ENCODE measurements at regions not wholly inside any gene's neighbourhood (a gene's known extent, or its start where the extent isn't known, plus 50 kb on each side); places are given as distances from the start of the nearest gene placed in this dataset.

DNA sequence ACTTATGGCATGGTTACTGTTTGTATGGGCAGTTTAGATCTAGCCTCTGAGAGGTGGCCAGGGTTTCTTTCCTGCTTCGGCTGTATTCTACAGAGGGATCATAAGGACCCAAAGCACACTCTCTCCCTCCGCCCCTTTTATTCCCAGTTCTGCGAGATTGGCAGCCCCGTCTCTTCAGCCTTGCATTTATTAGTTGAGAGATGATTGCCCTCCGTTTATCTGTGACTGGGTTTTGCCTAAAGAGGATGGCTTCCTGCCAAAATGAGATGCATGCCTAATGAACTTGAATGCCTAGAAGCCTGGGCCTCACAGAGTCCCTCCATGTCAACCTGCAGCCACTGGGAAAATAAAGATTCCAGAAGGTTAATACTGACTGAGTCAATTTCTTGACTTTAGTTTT lies 97.1 kb upstream of the CHL1 start:
- DNase-seq (no peak), ATAC-seq (no peak)
- Histone ChIP-seq H3K36me3 (ENCODE audit: insufficient read depth in 1 of 2, low read depth in 1 of 2) (no peaks in the 10 kb centered on the region), H3K4me3 (no peak overlapping the region), H3K27ac (no peak overlapping the region), H3K27me3 (ENCODE audit: insufficient read depth in 3 of 3, low read length in 2 of 3) (no peaks in the 10 kb centered on the region), H3K9me3 (no peaks in the 10 kb centered on the region), H3K4me1 (no peaks in the 10 kb centered on the region)
- 57 to 58% (median 57%) methylated on average over 5 of the region's 5 CpGs for WGBS, 3 donors
- no peak for TF ChIP-seq CTCF (IDR thresholded peaks at IDR 0.05)
- intact Hi-C loops (cut with DNase I): no loop called here

GRCh38 chr3:102484-102883 lies 94.1 kb upstream of the CHL1 start:
- ATAC-seq (no peak), DNase-seq (no peak)
- Histone ChIP-seq H3K36me3 (ENCODE audit: insufficient read depth in 1 of 2, low read depth in 1 of 2) (no peaks in the 10 kb centered on the region), H3K4me3 (no peak overlapping the region), H3K27ac (no peak overlapping the region), H3K4me1 (no peaks in the 10 kb centered on the region), H3K27me3 (ENCODE audit: insufficient read depth in 3 of 3, low read length in 2 of 3) (no peaks in the 10 kb centered on the region), H3K9me3 (no peaks in the 10 kb centered on the region)
- 71 to 77% (median 73%) methylated on average over 4 of the region's 4 CpGs for WGBS, 3 donors
- intact Hi-C loops (cut with DNase I): no loop called here
- TF ChIP-seq CTCF (IDR thresholded peaks at IDR 0.05): no peak

DNA sequence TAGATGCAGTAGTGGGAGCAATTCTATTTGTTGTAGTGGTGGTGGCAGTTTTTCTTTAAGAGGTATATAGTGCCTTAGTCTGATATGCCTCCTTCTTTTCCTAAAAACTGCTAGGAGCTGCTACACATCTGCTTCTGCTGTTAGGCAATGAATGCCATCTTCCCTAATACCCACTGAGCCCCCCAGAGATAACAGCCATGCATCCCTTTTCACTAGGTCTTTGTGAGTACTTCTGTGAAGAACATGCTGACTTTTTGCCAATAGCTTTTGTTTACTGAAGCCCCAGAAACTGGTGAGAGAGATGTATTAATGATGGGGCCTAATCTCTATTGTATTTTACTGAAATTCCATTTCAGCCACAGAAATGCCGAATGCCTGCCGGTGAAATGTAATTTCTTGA lies 92.6 kb upstream of the CHL1 start:
- WGBS, 3 donors: 78 to 88% (median 82%) methylated on average over 2 of the region's 2 CpGs
- Histone ChIP-seq H3K9me3 (no peaks in the 10 kb centered on the region), H3K4me1 (no peaks in the 10 kb centered on the region), H3K27me3 (ENCODE audit: insufficient read depth in 3 of 3, low read length in 2 of 3) (no peaks in the 10 kb centered on the region), H3K4me3 (no peak overlapping the region), H3K27ac (no peak overlapping the region), H3K36me3 (ENCODE audit: insufficient read depth in 1 of 2, low read depth in 1 of 2) (no peaks in the 10 kb centered on the region)
- DNase-seq: no peak
- no peak for TF ChIP-seq CTCF (IDR thresholded peaks at IDR 0.05)
- no peak for ATAC-seq
- intact Hi-C loops (cut with DNase I): no loop called here

DNA sequence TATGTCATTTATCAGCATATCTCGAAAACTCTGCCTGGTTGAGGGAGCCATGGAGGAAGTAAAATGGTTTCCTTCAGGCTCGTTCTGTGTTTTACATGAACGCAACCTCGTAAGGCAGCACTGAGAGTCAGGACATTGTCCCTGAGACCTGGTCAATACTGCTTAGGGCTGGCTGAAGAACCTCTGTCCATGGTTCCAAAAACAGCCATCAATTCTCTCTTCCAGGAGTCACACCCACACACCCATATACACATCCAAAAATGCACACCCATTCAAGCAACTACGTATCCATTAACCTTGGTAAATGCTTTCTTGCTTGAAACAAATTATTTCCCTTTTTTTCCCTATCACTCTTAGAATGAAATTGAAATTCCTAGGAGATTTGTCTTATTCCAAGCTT lies 91.0 kb upstream of the CHL1 start:
- 60 to 68% (median 65%) methylated on average over 5 of the region's 5 CpGs for WGBS, 3 donors
- no peak for DNase-seq
- TF ChIP-seq CTCF (IDR thresholded peaks at IDR 0.05): no peak
- no peaks in the 10 kb centered on the region for H3K4me1 ChIP-seq
- H3K27ac ChIP-seq: no peak overlapping the region
- intact Hi-C loops (cut with DNase I): no loop called here
- H3K4me3 ChIP-seq: no peak overlapping the region
- ATAC-seq: no peak
- H3K36me3 ChIP-seq (ENCODE audit: insufficient read depth in 1 of 2, low read depth in 1 of 2): no peaks in the 10 kb centered on the region
- H3K27me3 ChIP-seq (ENCODE audit: insufficient read depth in 3 of 3, low read length in 2 of 3): no peaks in the 10 kb centered on the region
- H3K9me3 ChIP-seq: no peaks in the 10 kb centered on the region

DNA sequence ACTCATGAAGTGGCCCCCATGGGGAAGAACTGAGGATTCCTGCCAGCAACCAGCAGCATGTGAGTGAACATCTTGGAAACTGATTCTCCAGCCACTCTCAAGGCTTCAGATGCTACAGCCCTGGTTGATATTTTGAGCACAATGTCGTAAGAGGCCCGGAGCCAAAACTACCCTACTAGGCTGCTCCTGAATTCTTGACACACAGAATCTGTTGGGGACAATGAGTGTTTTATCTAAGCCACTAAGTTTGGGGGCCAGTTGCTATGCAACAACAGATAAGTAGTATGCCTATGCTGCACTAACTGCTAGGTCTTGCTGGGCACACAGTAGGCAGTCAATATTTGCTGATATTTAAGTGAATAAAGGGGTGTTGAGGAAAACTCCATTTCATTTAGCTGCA lies 89.9 kb upstream of the CHL1 start:
- DNase-seq: no peak
- Histone ChIP-seq H3K4me3 (no peak overlapping the region), H3K9me3 (no peaks in the 10 kb centered on the region), H3K27me3 (ENCODE audit: insufficient read depth in 3 of 3, low read length in 2 of 3) (no peaks in the 10 kb centered on the region), H3K27ac (no peak overlapping the region), H3K36me3 (ENCODE audit: insufficient read depth in 1 of 2, low read depth in 1 of 2) (no peaks in the 10 kb centered on the region), H3K4me1 (no peaks in the 10 kb centered on the region)
- intact Hi-C loops (cut with DNase I): no loop called here
- TF ChIP-seq CTCF (IDR thresholded peaks at IDR 0.05): no peak
- WGBS, 3 donors: 89 to 98% (median 95%) methylated on average over 2 of the region's 2 CpGs
- ATAC-seq: no peak
